GM21825 (cell line): ENCODE measurements at regions not wholly inside any gene's neighbourhood (a gene's known extent, or its start where the extent isn't known, plus 50 kb on each side); places are given as distances from the start of the nearest gene placed in this dataset.

Experiments
- ATAC-seq: cut with Tn5 transposase; IDR thresholded peaks from one replicate; pipeline ENCODE4 v1.9.1; 2021; ENCODE audit warnings: mild to moderate bottlenecking, moderate library complexity; ENCODE audit not compliant: unreplicated experiment

GRCh38 chr5:52491071-52491787 is 296.5 kb upstream of the ITGA1 start:
- no peak for ATAC-seq

GRCh38 chr5:52491818-52492217 is 295.9 kb upstream of the ITGA1 start:
- no peak for ATAC-seq

GRCh38 chr5:52497133-52497693 is 290.5 kb upstream of the ITGA1 start:
- ATAC-seq: no peak

GRCh38 chr5:52498607-52499006 is 289.1 kb upstream of the ITGA1 start:
- no peak for ATAC-seq

- ATAC-seq: no peak
Measured at GRCh38 chr5:52502460-52502999, 285.2 kb upstream of the ITGA1 start.

- no peak for ATAC-seq
Measured at GRCh38 chr5:52504584-52505240, 283.0 kb upstream of the ITGA1 start.

- no peak for ATAC-seq
Measured at GRCh38 chr5:52517667-52518066, 270.0 kb upstream of the ITGA1 start.

GRCh38 chr5:52520171-52520570 is 267.5 kb upstream of the ITGA1 start:
- ATAC-seq: no peak

- ATAC-seq: no peak
Measured at GRCh38 chr5:52521236-52521635, 266.5 kb upstream of the ITGA1 start.

- ATAC-seq: no peak
Measured at GRCh38 chr5:52523701-52524100, 264.0 kb upstream of the ITGA1 start.

GRCh38 chr5:52531105-52531504 is 256.6 kb upstream of the ITGA1 start:
- no peak for ATAC-seq

- ATAC-seq: no peak
Measured at GRCh38 chr5:52543594-52543993, 244.1 kb upstream of the ITGA1 start.

- no peak for ATAC-seq
Measured at GRCh38 chr5:52544738-52545137, 243.0 kb upstream of the ITGA1 start.

GRCh38 chr5:52554293-52554692 is 233.4 kb upstream of the ITGA1 start:
- ATAC-seq: no peak

- ATAC-seq: no peak
Measured at GRCh38 chr5:52560366-52560765, 227.3 kb upstream of the ITGA1 start.

- ATAC-seq: no peak
Measured at GRCh38 chr5:52562473-52562872, 225.2 kb upstream of the ITGA1 start.

GRCh38 chr5:52564587-52564986 is 223.1 kb upstream of the ITGA1 start:
- ATAC-seq: no peak

- no peak for ATAC-seq
Measured at GRCh38 chr5:52577546-52577945, 210.2 kb upstream of the ITGA1 start.

GRCh38 chr5:52579391-52579790 is 208.3 kb upstream of the ITGA1 start:
- no peak for ATAC-seq

GRCh38 chr5:52580921-52581320 is 206.8 kb upstream of the ITGA1 start:
- ATAC-seq: no peak

- ATAC-seq: no peak
Measured at GRCh38 chr5:52582313-52582712, 205.4 kb upstream of the ITGA1 start.

- ATAC-seq: no peak
Measured at GRCh38 chr5:52587131-52587530, 200.6 kb upstream of the ITGA1 start.
